Ishikawa (cell line): ENCODE measurements at regions not wholly inside any gene's neighbourhood (a gene's known extent, or its start where the extent isn't known, plus 50 kb on each side); places are given as distances from the start of the nearest gene placed in this dataset.

Source experiments
- CEBPB ChIP-seq: IDR thresholded peaks from 2 replicates; pipeline ENCODE4 v1.6.1; 2012
- EP300 ChIP-seq: IDR thresholded peaks from 2 replicates; pipeline ENCODE4 v1.6.1; 2012; ENCODE audit warnings: borderline replicate concordance
- TAF1 ChIP-seq: IDR thresholded peaks from 2 replicates; pipeline ENCODE4 v1.6.1; 2012; ENCODE audit warnings: low read depth, mild to moderate bottlenecking

DNA sequence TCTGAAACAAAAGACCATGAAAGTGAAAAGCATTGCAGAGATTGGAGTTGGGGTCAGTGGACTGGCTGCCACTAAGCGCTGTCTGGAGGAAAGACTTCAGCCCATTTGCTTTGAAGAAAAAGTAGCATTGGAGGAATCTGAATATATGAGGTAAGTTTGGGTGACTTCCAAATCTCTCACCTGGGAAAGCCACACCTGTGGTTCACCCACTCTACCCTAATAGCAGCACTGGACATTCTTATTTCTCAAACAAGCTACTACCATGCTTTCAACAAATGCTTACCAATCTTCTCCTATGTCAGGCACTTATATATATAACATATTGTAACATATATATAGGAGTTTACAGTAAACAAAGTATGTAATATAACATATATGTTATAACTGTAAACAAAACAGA, 76.0 kb upstream of the POGK start:
- TF ChIP-seq TAF1 (no peak), EP300 (no peak), CEBPB (no peak)
